NCI-H2196 treated with DMSO at 0.1 percent for 48 hours (cell line): ENCODE measurements at regions not wholly inside any gene's neighbourhood (a gene's known extent, or its start where the extent isn't known, plus 50 kb on each side); places are given as distances from the start of the nearest gene placed in this dataset.

ENCODE experiments used
- DNase-seq: peaks from one replicate; lab custom pipeline; 2025; ENCODE audit not compliant: unreplicated experiment; lab: John Stamatoyannopoulos, UW

GRCh38 chr20:37643400-37643799 is 50.4 kb upstream of the CTNNBL1 start:
- DNase-seq: no peak

- no peak for DNase-seq
Observed at GRCh38 chr20:37642246-37642645, 51.6 kb upstream of the CTNNBL1 start.

- DNase-seq: peak; percentile 25
Observed at GRCh38 chr20:37640600-37641561, 52.9 kb upstream of the CTNNBL1 start.

- no peak for DNase-seq
Observed at GRCh38 chr20:37638527-37638926, 55.3 kb upstream of the CTNNBL1 start.

GRCh38 chr20:37636977-37637376 is 56.9 kb upstream of the CTNNBL1 start:
- DNase-seq: no peak

GRCh38 chr20:37636212-37636975 is 57.4 kb upstream of the CTNNBL1 start:
- no peak for DNase-seq

- DNase-seq: no peak
Observed at GRCh38 chr20:37630993-37631392, 62.8 kb upstream of the CTNNBL1 start.

GRCh38 chr20:37630166-37630565 is 63.7 kb upstream of the CTNNBL1 start:
- DNase-seq: no peak

- DNase-seq: no peak
Observed at GRCh38 chr20:37627767-37628130, 66.1 kb upstream of the CTNNBL1 start.

GRCh38 chr20:37627060-37627766 is 66.6 kb upstream of the CTNNBL1 start:
- no peak for DNase-seq

- DNase-seq: no peak
Observed at GRCh38 chr20:37624963-37625362, 68.9 kb upstream of the CTNNBL1 start.

- no peak for DNase-seq
Observed at GRCh38 chr20:37622728-37623127, 71.1 kb upstream of the CTNNBL1 start.

- DNase-seq: no peak
Observed at GRCh38 chr20:37619496-37619895, 74.3 kb upstream of the CTNNBL1 start.

GRCh38 chr20:37616110-37616425 is 77.8 kb upstream of the CTNNBL1 start:
- no peak for DNase-seq

GRCh38 chr20:37615340-37616109 is 78.3 kb upstream of the CTNNBL1 start:
- no peak for DNase-seq

- no peak for DNase-seq
Observed at GRCh38 chr20:37611852-37612251, 82.0 kb upstream of the CTNNBL1 start.

GRCh38 chr20:37611346-37611745 is 82.5 kb upstream of the CTNNBL1 start:
- no peak for DNase-seq

GRCh38 chr20:37610203-37610798 is 82.6 kb upstream of the BLCAP start:
- no peak for DNase-seq

- no peak for DNase-seq
Observed at GRCh38 chr20:37602634-37603033, 75.0 kb upstream of the BLCAP start.

- no peak for DNase-seq
Observed at GRCh38 chr20:37600486-37600885, 72.8 kb upstream of the BLCAP start.
